ENCODE measurements at regions not wholly inside any gene's neighbourhood (a gene's known extent, or its start where the extent isn't known, plus 50 kb on each side); places are given as distances from the start of the nearest gene placed in this dataset.

- WGBS (ENCODE audit: missing lambda C conversion rate), result 68% methylated on average over 3 of the region's 3 CpGs
- no peak overlapping the region for H3K4me3 ChIP-seq
- POLR2A ChIA-PET, result no interaction called here
- no peak for ATAC-seq
- TF ChIP-seq HDAC2 (IDR thresholded peaks at IDR 0.05) (no peak), E2F6 (IDR thresholded peaks at IDR 0.05; ENCODE audit: borderline replicate concordance, low read depth) (no peak), MAZ (IDR thresholded peaks at IDR 0.05; ENCODE audit: borderline replicate concordance, low read depth, low read length) (no peak), BHLHE40 (IDR thresholded peaks at IDR 0.05; ENCODE audit: low read depth, low read length) (no peak), CHD4 (IDR thresholded peaks at IDR 0.05; ENCODE audit: borderline replicate concordance) (no peak), SMC3 (IDR thresholded peaks at IDR 0.05) (no peak), ZNF302 (CRISPR knock-in tag; IDR thresholded peaks at IDR 0.05) (no peak), HEYL (CRISPR knock-in tag; IDR thresholded peaks at IDR 0.05) (no peak), RNF2 (IDR thresholded peaks at IDR 0.05; ENCODE audit: borderline replicate concordance, low read depth) (no peak), EP300 (IDR thresholded peaks at IDR 0.05) (no peak), FOSB (CRISPR knock-in tag; IDR thresholded peaks at IDR 0.05) (no peak), HES2 (IDR thresholded peaks at IDR 0.05) (no peak), EHMT2 (IDR thresholded peaks at IDR 0.05; ENCODE audit: low read depth) (no peak), JUN (IDR thresholded peaks at IDR 0.05) (no peak), FOXS1 (CRISPR knock-in tag; IDR thresholded peaks at IDR 0.05) (no peak), ZFP36 (IDR thresholded peaks at IDR 0.05; ENCODE audit: borderline replicate concordance, partially characterized antibody) (no peak)
- TF ChIP-seq, protein P1, sequence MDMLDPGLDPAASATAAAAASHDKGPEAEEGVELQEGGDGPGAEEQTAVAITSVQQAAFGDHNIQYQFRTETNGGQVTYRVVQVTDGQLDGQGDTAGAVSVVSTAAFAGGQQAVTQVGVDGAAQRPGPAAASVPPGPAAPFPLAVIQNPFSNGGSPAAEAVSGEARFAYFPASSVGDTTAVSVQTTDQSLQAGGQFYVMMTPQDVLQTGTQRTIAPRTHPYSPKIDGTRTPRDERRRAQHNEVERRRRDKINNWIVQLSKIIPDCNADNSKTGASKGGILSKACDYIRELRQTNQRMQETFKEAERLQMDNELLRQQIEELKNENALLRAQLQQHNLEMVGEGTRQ (IDR thresholded peaks at IDR 0.05), result no peak
- TF ChIP-seq, protein P2, sequence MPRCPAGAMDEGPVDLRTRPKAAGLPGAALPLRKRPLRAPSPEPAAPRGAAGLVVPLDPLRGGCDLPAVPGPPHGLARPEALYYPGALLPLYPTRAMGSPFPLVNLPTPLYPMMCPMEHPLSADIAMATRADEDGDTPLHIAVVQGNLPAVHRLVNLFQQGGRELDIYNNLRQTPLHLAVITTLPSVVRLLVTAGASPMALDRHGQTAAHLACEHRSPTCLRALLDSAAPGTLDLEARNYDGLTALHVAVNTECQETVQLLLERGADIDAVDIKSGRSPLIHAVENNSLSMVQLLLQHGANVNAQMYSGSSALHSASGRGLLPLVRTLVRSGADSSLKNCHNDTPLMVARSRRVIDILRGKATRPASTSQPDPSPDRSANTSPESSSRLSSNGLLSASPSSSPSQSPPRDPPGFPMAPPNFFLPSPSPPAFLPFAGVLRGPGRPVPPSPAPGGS (IDR thresholded peaks at IDR 0.05), result no peak
- H3K9me3 ChIP-seq, result peaks cover 5% of the 10 kb centered on the region; the same call in 1 of the 3 replicates
- no peak for DNase-seq (ENCODE audit: low read depth in 1 of 2, low spot score in 1 of 2)
- no peak overlapping the region for H3K4me2 ChIP-seq
- peaks cover 17% of the 10 kb centered on the region for H3K4me1 ChIP-seq
- CTCF ChIA-PET, result interaction anchor here (0.6 kb wide), 1 partner anchor 40 kb away, joined by 3 read pairs; no protein-coding TSS in a partner anchor
- FAIRE-seq, result no peak
- no peak overlapping the region for H3K27ac ChIP-seq
Observed at GRCh38 chr7:3245721-3246120, 55.3 kb upstream of the SDK1 start.

GRCh38 chr7:3246127-3246526 lies 54.9 kb upstream of the SDK1 start:
- Histone ChIP-seq H3K4me2 (no peak overlapping the region), H3K27ac (no peak overlapping the region), H3K4me1 (peaks cover 17% of the 10 kb centered on the region), H3K9me3 (peaks cover 5% of the 10 kb centered on the region; the same call in 1 of the 3 replicates), H3K4me3 (no peak overlapping the region)
- POLR2A ChIA-PET, result no interaction called here
- ATAC-seq, result no peak
- CTCF ChIA-PET, result interaction anchor here (0.6 kb wide), 1 partner anchor 39 kb away, joined by 3 read pairs; no protein-coding TSS in a partner anchor
- 54% methylated on average over 3 of the region's 3 CpGs for WGBS (ENCODE audit: missing lambda C conversion rate)
- DNase-seq (ENCODE audit: low read depth in 1 of 2, low spot score in 1 of 2), result no peak
- FAIRE-seq, result no peak
- no peak for TF ChIP-seq FOSB (CRISPR knock-in tag; IDR thresholded peaks at IDR 0.05)
- no peak for TF ChIP-seq CHD2 (IDR thresholded peaks at IDR 0.05; ENCODE audit: low read length, partially characterized antibody)
- TF ChIP-seq GATA3 (IDR thresholded peaks at IDR 0.05; ENCODE audit: borderline replicate concordance), result no peak
- no peak for TF ChIP-seq MYC (IDR thresholded peaks at IDR 0.05; ENCODE audit: borderline replicate concordance, low read length)
- TF ChIP-seq CBX2 (IDR thresholded peaks at IDR 0.05; ENCODE audit: borderline replicate concordance, low read depth), result no peak
- no peak for TF ChIP-seq FOXS1 (CRISPR knock-in tag; IDR thresholded peaks at IDR 0.05)
- no peak for TF ChIP-seq BHLHE40 (IDR thresholded peaks at IDR 0.05; ENCODE audit: low read depth, low read length)
- no peak for TF ChIP-seq HOXA7 (CRISPR knock-in tag; IDR thresholded peaks at IDR 0.05)
- TF ChIP-seq CEBPB (IDR thresholded peaks at IDR 0.05), result no peak
- no peak for TF ChIP-seq RARB (CRISPR knock-in tag; IDR thresholded peaks at IDR 0.05)

Measured in A549 (cell line).